ENCODE measurements at regions not wholly inside any gene's neighbourhood (a gene's known extent, or its start where the extent isn't known, plus 50 kb on each side); places are given as distances from the start of the nearest gene placed in this dataset.

DNA sequence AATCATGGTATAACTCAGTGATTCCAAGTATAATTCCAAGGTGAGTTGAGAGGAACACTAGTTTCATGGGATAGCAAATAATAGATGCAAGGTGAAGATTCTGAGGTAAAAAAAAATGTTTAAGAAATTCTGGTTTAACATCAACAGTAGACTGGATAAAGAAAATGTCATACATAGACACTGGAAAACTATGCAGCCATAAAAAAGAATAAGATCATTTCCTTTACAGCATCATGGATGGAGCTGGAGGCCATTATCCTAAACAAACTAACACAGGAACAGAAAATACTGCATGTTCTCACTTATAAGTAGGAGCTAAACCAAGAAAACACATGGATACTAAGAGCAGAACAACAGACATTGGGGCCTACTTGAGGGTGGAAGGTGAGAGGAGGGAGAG, 54.6 kb upstream of the LEF1 start:
- Histone ChIP-seq H3K27me3 (ENCODE audit: control insufficient read depth, insufficient read depth, low read length) (no peaks in the 10 kb centered on the region), H3K4me1 (ENCODE audit: control insufficient read depth, insufficient read depth, low read length) (no peaks in the 10 kb centered on the region), H3K27ac (ENCODE audit: low read depth, low read length) (no peak overlapping the region), H3K36me3 (ENCODE audit: control insufficient read depth, insufficient read depth, low read length) (no peaks in the 10 kb centered on the region), H3K4me3 (ENCODE audit: low read depth, low read length) (no peak overlapping the region), H3K9me3 (ENCODE audit: control insufficient read depth, insufficient read depth, low read length) (no peaks in the 10 kb centered on the region)
- DNase-seq (ENCODE audit: low read depth in 4 of 6, low spot score in 6 of 6): no peak

DNA sequence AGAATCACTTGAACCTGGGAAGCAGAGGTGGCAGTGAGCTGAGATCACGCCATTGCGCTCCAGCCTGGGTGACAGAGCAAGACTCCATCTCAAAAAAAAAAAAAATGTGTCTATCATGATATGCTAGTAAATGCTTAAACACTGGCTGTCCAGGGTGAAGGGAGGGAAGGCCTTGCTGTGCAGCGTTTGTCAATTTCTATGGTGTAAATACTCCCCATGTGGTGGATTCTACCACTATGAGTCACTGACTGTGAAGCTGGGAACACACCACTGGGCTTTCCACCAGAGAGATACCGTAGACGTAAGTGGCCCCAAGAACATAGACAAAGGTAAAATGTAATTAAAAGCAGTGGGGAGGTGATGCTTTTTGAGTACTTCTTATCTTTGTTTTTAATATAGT, 51.3 kb upstream of the LEF1 start:
- Histone ChIP-seq H3K27me3 (ENCODE audit: control insufficient read depth, insufficient read depth, low read length) (no peaks in the 10 kb centered on the region), H3K36me3 (ENCODE audit: control insufficient read depth, insufficient read depth, low read length) (no peaks in the 10 kb centered on the region), H3K4me1 (ENCODE audit: control insufficient read depth, insufficient read depth, low read length) (no peaks in the 10 kb centered on the region), H3K27ac (ENCODE audit: low read depth, low read length) (no peak overlapping the region), H3K9me3 (ENCODE audit: control insufficient read depth, insufficient read depth, low read length) (no peaks in the 10 kb centered on the region), H3K4me3 (ENCODE audit: low read depth, low read length) (no peak overlapping the region)
- DNase-seq (ENCODE audit: low read depth in 4 of 6, low spot score in 6 of 6): no peak
- 60% methylated on average over 1 of the region's 5 CpGs for WGBS (ENCODE audit: insufficient coverage)
